ENCODE measurements at regions not wholly inside any gene's neighbourhood (a gene's known extent, or its start where the extent isn't known, plus 50 kb on each side); places are given as distances from the start of the nearest gene placed in this dataset.

DNA sequence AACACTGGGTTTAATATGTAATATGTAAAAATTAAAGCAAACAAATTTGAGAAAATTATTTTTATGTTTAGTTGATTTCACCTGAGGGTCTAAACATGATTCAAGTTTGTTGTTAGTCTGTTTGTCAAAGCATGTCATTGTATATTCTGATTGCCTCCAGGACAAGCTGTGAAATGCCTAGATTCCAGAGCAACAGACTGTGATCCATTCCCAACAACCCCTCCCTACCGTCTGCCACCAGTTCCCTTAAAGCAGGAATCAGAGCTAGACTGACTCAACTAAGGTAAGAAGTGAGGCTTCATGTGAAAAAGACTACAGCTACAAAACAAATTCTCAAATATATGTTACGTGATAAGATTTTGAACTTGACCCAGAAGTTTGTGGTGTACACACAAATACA, 304.2 kb downstream of the RAB38 start:
- in situ Hi-C loops (cut with MboI; ENCODE audit: low pct_unique_long_range_greater_than_20kb, low sequenced_read_pairs, unreplicated experiment) = no loop called here
- TF ChIP-seq, protein P1, sequence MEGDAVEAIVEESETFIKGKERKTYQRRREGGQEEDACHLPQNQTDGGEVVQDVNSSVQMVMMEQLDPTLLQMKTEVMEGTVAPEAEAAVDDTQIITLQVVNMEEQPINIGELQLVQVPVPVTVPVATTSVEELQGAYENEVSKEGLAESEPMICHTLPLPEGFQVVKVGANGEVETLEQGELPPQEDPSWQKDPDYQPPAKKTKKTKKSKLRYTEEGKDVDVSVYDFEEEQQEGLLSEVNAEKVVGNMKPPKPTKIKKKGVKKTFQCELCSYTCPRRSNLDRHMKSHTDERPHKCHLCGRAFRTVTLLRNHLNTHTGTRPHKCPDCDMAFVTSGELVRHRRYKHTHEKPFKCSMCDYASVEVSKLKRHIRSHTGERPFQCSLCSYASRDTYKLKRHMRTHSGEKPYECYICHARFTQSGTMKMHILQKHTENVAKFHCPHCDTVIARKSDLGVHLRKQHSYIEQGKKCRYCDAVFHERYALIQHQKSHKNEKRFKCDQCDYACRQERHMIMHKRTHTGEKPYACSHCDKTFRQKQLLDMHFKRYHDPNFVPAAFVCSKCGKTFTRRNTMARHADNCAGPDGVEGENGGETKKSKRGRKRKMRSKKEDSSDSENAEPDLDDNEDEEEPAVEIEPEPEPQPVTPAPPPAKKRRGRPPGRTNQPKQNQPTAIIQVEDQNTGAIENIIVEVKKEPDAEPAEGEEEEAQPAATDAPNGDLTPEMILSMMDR (IDR thresholded peaks at IDR 0.05; ENCODE audit: extremely low read depth, insufficient read depth, missing control alignments) = no peak
- no peak for DNase-seq (ENCODE audit: low spot score)

DNA sequence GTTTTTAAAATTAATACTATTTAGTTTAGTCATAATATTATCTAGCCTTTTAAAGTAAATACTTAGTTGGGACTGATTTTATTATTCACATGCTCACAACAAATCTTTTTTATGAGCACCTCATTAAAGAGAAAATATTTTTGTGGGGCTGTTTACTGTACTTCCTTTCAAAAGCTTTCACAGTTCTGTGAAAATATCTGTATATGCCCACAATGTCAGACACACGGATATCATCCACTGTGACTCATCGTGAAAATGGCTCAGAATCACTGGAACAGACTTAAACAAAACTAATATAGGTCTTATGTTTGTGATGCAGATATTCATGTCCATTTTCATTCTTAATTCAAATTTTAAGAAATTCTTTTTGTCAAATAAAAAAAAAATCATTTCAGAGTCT, 305.2 kb downstream of the RAB38 start:
- TF ChIP-seq, protein P1 (IDR thresholded peaks at IDR 0.05; ENCODE audit: extremely low read depth, insufficient read depth, missing control alignments) = no peak
- in situ Hi-C loops (cut with MboI; ENCODE audit: low pct_unique_long_range_greater_than_20kb, low sequenced_read_pairs, unreplicated experiment) = no loop called here

DNA sequence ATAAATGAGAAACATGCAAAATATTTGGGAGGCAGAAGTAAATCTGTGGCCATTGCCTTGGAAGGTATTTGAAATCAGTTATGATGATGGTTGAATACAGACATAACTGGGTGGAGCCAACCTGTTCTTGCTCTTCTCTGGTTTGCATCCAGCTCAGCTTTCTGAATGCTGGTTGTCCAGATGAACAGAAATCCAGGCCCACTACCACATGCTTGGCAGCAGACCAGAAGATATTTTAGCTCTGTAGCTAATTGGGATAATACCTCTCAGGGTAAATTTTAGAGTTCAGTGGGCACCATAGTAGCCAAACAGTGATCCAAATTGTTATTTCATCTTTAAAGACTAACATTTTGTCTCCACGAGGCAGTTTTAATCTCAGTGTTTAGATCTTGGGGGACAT, 308.3 kb downstream of the RAB38 start:
- TF ChIP-seq, protein P1 (IDR thresholded peaks at IDR 0.05; ENCODE audit: extremely low read depth, insufficient read depth, missing control alignments) = no peak
- DNase-seq (ENCODE audit: low spot score) = no peak
- in situ Hi-C loops (cut with MboI; ENCODE audit: low pct_unique_long_range_greater_than_20kb, low sequenced_read_pairs, unreplicated experiment) = no loop called here

More for the DNA sequence above, 305.2 kb downstream of the RAB38 start:
- DNase-seq (ENCODE audit: low spot score) = no peak

DNA sequence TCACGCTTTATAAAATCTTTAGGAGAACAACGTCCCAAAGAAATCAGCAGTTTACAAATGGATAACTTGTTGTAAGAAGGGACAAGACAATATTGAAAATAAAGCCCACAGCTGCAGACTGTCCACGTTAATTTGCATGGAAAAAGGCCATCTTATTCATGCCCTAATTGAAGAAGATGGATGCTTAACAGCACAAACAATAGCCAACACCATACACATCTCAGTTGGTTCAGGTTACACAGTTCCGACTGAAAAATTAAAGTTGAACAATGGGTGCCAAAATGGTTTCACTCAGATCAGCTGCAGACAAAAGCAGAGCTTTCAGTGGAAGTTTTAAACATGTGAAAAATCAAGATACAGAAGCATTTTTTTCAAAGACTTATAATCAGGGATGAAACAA, 314.2 kb downstream of the RAB38 start:
- no peak for DNase-seq (ENCODE audit: low spot score)
- TF ChIP-seq, protein P1 (IDR thresholded peaks at IDR 0.05; ENCODE audit: extremely low read depth, insufficient read depth, missing control alignments) = no peak
- in situ Hi-C loops (cut with MboI; ENCODE audit: low pct_unique_long_range_greater_than_20kb, low sequenced_read_pairs, unreplicated experiment) = no loop called here

DNA sequence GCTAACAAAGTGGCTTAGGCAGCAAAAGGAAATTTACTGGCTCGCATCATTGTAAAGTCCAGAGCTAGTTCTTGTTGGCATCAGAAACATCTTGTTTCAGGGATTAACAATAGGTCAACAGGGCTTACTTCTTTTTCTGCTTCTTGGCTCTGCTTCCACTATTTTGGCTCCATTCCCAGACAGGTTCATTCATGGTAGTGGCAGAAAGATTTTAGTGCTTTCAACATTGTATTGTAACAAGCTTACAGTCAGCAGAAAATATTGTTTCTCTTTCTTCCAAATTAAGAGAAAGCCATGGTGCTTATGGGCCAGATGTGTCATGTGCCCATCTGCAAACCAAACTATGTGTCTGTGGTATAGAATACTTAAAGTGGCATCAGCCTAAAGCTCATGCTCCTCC, 315.6 kb downstream of the RAB38 start:
- in situ Hi-C loops (cut with MboI; ENCODE audit: low pct_unique_long_range_greater_than_20kb, low sequenced_read_pairs, unreplicated experiment) = no loop called here
- TF ChIP-seq, protein P1 (IDR thresholded peaks at IDR 0.05; ENCODE audit: extremely low read depth, insufficient read depth, missing control alignments) = no peak
- DNase-seq (ENCODE audit: low spot score) = no peak

DNA sequence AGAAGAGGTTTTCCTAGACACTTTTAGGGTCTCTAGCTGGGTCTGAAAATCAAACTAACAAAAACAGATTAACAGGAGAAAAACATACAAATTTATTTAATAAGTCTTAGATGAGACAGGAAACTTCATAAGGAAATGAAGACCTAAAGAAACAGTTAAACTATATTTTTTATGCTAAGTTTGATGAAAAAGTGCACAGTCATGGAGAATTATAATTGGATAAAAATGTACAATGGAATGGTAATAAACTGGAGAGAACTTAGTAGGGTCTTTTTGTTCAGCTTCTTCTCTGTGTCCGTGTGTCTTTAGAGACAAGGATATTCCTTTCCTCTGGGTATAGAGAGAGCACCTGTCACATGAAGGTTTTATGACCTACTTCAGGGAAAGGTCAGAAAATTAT, 323.4 kb downstream of the RAB38 start:
- in situ Hi-C loops (cut with MboI; ENCODE audit: low pct_unique_long_range_greater_than_20kb, low sequenced_read_pairs, unreplicated experiment) = no loop called here
- DNase-seq (ENCODE audit: low spot score) = no peak
- TF ChIP-seq, protein P1 (IDR thresholded peaks at IDR 0.05; ENCODE audit: extremely low read depth, insufficient read depth, missing control alignments) = no peak

DNA sequence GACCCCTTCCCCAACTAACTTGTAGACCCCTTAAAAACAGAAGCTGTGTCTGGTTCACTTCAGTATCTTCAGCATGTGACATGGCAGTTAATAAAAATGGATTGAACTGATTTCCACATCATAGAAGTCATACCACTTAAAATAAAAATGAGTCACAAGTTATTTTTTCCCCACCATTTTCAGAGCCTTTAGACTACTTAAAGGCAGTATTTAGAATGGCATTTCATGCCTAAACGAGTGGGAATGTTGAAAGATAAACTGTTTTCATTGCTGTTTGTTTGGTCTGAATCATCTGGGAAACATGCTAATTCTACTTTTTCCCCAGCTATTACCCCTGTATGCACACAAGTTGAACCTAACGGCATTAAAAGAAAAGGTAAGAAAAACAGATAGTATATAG, 324.0 kb downstream of the RAB38 start:
- TF ChIP-seq, protein P1 (IDR thresholded peaks at IDR 0.05; ENCODE audit: extremely low read depth, insufficient read depth, missing control alignments) = no peak
- in situ Hi-C loops (cut with MboI; ENCODE audit: low pct_unique_long_range_greater_than_20kb, low sequenced_read_pairs, unreplicated experiment) = no loop called here
- no peak for DNase-seq (ENCODE audit: low spot score)
